ENCODE measurements at regions not wholly inside any gene's neighbourhood (a gene's known extent, or its start where the extent isn't known, plus 50 kb on each side); places are given as distances from the start of the nearest gene placed in this dataset.

GRCh38 chr2:66270247-66270646 lies 164.7 kb upstream of the MEIS1 start:
- no peak for TF ChIP-seq EZH2 (IDR thresholded peaks at IDR 0.05; ENCODE audit: borderline replicate concordance, low read depth, low read length, poor library complexity, severe bottlenecking)
- no peak for TF ChIP-seq CTCF (conservative IDR thresholded peaks at IDR 0.05; ENCODE audit: low read depth, low read length)
